Suppressor macrophage (primary cell): ENCODE measurements at regions not wholly inside any gene's neighbourhood (a gene's known extent, or its start where the extent isn't known, plus 50 kb on each side); places are given as distances from the start of the nearest gene placed in this dataset.
"Not testable (repeated sequence)": the region's sequence is repeated elsewhere in the genome, so short reads cannot be mapped to it uniquely, and the experiment has no call there.

ENCODE experiments used
- DNase-seq, 4 experiments: peaks; one replicate each; pipeline ENCODE4 v3.0.0-alpha.2; 2020 to 2022

DNA sequence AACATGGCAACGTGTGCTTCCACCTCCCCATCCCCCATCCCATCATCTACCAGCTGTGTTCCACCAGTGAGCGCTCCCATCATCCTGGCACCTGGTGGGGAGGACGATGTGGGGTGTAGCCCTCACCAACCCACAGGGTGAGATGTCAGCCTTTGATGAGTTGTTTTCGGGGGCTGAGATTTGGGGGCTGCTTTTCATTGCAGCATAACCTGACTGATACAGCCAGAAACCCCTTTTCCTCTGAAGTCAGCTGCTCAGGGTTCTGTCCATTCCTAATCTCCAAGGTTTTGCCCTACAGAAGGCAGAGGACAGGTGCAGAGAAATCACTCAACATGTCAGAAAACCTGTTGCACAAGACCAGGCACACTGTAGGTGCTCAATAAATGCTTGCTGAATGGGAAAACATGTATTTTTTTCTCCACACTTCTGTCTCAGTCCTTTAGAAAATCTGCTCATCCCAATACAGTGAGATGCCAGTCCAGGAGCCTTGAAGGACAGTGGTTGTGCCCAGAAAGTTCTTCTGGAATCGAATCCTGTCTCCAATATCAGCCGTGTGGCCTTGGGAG is 239.8 kb downstream of the RBM19 start:
- DNase-seq, result no peak

DNA sequence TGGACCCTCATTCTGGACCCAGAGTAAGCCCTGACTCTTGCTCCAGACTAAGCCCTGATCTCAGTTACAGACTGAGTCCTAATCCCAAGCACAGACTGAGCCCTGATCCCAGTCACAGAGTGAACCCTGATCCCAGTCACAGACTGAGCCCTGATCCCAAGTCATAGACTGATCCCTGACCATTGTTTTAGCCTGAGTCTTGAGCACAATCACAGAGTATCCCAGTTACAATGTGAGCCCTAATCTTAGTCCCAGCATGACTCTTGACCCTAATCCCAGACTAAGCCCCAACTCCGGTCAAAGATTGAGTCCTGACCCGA is 240.6 kb downstream of the RBM19 start:
- no peak for DNase-seq

DNA sequence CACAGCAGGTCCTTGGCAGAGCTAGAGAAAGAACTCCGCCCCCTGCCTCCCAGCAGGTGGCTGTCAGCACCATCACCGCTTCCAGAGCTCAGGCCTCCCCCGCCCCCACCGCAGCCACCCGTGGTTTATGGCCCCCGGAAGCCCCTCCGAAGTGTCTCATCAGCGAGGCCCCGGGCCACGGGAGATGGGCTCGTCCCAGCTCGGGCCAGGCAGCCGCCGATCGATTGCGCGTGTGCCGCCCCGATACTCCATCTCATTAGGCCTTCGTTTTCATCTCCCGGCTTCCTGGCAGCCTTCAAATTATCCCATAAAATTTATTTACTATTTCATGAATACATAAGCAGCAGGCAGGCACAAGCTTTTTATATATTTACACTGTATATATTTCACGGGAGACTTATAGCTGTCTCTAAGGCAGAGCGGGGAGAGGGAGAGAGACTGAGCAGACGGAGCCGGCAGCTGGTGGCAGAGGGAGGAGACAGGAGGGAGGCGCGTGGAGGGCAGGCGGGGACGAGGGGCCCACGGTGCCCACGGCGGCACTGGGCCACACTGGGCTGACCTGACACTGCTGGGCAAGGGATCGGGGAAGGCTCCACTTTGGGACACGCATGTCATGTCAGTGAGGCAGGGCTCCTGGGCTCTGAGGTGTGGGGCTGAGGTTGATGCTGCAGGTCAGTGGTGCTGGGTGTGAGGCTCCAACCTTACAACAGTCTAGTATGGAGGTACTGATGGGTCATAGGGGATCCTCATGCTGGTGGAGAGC is 241.2 kb downstream of the RBM19 start:
- no peak for DNase-seq

GRCh38 chr12:113723631-113724030 is 242.5 kb downstream of the RBM19 start:
- DNase-seq, result no peak

DNA sequence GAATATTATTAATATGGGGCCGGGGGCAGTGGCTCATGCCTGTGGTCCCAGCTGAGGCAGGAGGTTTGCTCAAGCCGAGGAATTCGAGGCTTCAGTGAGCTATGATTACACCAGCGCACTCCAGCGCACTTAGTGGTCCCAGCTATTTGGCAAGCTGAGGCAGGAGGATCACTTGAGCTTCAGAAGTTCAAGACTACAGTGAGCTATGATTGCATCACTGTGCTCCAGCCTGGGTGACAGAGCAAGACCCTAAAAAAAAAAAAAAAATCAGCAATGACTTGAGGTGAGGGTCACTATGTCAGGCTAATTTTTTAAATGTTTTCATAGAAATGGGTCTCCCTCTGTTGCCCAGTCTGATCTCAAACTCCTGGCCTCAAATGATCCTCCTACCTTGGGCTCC is 243.4 kb downstream of the RBM19 start:
- DNase-seq, result no peak

DNA sequence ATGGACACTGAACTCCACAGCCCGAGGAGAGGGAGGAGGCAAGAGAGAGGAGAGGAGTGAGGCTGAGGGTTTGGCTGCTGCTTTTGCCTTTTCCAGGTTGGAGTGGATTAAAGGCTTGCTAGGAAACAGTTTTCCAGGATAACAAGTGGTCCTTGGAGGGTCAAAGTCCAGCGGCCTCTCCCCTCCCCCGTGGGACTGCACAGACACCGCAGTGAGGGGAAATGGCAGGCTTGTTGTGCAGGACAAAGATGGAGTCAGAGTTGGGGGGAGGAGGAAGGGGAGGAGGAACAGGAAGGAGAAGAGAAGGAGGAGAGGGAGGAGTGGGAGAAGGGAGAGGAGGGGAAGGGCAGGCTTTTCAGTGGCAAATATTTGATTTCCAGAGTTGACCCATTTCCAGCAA is 245.5 kb downstream of the RBM19 start:
- no peak for DNase-seq

- no peak for DNase-seq
Measured at GRCh38 chr12:113719911-113720591, 246.1 kb downstream of the RBM19 start.

DNA sequence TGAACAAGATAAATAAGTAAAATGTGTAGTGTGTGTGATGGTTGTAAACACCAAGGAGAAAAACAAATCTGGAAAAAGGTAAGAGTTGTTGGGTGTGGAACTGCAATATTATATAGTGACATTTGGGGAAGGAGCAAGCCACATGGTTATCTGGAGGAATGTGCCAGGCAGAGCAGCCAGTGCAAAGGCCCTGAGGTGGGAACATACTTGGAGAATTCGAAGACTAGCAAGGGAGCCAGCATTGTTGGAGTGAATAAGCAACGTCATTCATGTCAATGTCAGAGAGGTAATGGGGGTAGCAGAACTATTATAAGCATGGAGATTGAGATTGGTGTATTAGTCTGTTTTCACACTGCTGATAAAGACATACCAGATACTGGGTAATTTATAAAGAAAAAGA is 241.5 kb upstream of the LHX5 start:
- DNase-seq, result no peak

GRCh38 chr12:113712481-113712880 is 240.8 kb upstream of the LHX5 start:
- DNase-seq, result no peak

DNA sequence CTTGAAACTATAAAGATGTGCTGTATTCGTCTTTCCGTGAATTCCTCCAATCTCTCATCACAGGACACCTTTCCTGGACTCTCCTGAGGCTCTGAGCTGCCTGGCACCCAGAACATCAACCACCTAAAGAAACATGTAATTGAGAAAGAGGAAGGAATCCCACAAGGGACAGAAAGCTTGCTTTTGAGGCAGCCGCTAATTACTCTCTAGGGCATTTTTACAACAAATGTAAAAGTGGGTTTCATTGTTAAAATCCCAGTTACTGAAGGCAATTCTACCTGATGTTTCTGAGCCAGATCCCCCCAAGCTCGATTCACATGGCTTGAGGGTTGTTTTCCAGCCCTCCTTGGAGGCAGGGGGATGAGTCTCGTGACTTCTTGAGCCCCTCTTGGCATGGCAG is 238.5 kb upstream of the LHX5 start:
- no peak for DNase-seq

GRCh38 chr12:113709456-113709855 is 237.8 kb upstream of the LHX5 start:
- DNase-seq, result no peak

GRCh38 chr12:113702836-113703235 is 231.2 kb upstream of the LHX5 start:
- no peak for DNase-seq

DNA sequence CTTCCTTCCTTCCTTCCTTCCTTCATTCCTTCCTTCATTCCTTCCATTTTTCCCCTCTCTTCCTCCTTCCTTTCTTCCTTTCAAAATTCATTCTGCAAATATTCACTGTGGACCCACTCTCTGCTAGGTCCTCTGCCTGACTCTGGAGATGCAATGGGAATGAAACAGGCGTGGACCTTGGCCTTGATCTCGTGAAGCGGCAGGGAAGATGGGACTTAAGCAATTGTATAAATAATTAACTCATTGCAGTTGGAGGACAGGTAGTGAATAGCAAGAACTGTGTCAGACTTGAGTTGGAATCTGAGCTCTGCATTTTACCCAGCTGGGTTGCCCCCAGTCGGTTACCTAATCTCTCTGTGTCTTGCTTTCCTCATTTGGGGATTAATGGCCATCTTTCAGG is 230.6 kb upstream of the LHX5 start:
- DNase-seq, result no peak

DNA sequence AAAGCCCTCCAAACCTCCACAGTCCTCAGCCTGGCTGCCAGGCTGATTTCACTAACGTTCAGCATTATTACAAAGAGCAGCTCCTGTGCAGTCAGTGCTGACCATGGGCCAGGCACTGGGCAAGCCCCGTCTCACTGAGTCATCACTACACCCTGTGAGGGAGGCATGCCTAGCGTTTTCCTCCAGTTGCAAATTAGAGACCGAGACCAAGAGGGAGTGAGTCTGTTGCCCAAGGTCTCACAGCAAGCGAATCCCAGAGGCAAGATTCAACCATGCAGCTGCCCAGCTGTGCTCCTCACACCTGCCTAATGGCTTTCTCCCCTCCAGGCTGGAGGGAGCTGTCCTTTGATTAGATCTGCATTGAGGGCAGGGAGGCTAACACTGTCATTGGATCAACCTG is 229.3 kb upstream of the LHX5 start:
- DNase-seq, result no peak

- not testable (repeated sequence) for DNase-seq
Measured at GRCh38 chr12:113699984-113700383, 228.3 kb upstream of the LHX5 start.

DNA sequence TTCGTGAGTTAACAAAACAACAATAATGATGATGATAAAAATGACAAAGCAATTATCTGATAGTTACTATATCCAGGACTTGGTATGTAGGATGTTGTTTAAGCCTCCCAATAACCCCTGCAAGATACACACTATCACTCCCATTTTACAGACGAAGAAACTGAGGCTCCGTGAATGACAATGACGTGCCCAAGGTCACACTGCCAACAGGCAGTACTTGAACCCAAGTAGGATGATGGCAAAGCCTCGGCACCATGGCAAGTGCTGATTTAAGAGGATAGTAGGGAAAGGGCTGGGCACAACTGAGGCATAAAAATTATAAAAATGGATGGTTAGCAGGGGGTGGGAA is 226.8 kb upstream of the LHX5 start:
- DNase-seq, result no peak

- no peak for DNase-seq
Measured at GRCh38 chr12:113697651-113698509, 226.2 kb upstream of the LHX5 start.

GRCh38 chr12:113697104-113697503 is 225.4 kb upstream of the LHX5 start:
- DNase-seq, result no peak

- DNase-seq, result no peak
Measured at GRCh38 chr12:113693693-113694092, 222.0 kb upstream of the LHX5 start.

DNA sequence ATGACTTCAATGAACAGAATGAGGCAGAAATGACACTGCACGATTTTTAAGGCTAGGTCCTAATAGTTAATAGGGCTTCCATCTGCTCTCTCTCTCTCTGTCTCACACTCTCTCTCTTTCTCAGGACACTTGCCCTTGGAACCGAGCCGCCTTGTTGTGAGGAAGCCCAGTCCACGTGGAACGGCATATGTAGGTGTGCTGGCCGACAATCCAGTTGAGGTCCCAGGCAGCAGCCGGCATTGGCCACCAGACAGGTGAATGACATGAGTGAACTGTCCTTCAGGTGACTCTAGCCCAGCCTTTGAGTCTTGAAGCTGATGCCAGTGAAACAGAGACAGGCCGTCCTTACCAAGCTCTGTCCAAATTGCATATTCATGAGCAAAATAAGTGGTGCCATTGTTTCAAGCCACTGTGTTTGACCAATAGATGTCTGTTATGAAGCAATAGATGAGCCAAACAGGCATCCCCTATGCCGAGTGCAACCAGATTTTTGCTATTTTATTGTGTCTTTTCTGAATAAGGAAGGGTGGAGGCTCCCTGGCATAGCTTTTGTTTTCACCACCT is 217.5 kb upstream of the LHX5 start:
- no peak for DNase-seq

GRCh38 chr12:113688313-113688712 is 216.6 kb upstream of the LHX5 start:
- DNase-seq, result no peak

DNA sequence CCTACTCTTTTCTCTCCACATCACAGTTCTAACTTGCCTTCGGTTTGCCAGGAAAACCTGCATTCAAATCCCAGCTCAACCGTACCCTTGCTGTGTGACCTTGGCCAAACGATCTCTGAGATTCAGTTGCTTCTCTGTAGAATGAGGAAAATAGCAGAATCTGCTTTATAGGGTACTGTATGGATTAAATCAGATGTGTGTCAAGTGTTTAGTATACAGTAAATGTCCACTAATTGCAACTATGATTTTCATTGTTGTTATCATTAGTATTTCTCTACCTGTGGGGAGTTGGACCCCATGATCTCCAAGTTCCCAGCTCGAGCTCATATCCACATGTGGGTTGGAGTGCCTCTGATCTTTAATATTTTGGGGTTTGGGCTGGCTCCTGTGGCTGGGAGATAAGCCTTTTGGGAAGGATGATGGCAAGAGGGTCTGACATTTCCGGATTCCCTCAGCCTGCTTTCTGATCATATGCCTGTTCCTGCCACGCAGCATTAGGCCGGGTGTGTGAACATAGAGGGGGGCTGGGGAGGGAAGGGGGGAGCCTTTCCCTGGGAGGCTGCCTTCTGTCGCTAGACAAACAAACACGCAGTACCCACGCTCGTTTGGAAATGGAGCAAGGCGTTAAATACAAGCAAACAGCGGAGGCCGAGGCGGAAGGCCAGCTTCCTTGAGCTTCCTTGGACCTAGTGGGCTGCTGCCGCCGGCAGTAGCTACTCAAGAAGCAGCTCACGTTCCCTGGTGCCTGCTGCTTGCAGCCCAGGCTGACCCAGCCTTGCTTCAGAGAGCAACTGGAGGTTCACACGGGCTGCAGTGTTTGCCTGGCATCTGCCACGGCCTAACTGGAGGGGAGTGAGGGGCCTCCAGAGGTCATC is 213.5 kb upstream of the LHX5 start:
- no peak for DNase-seq
